SU-DHL-6 (cell line): ENCODE measurements at regions not wholly inside any gene's neighbourhood (a gene's known extent, or its start where the extent isn't known, plus 50 kb on each side); places are given as distances from the start of the nearest gene placed in this dataset.
"Not testable (repeated sequence)": the region's sequence is repeated elsewhere in the genome, so short reads cannot be mapped to it uniquely, and the experiment has no call there.

Experiments
- H2AFZ ChIP-seq: fragments of 200-600 bp; sonication (generic); 2 replicates; pipeline ENCODE4 v1.6.1; 2014; ENCODE audit warnings: low read depth, mild to moderate bottlenecking, moderate library complexity, mixed read lengths, antibody characterized with exemption, low read length; ENCODE audit not compliant: severe bottlenecking
- H3F3A ChIP-seq: fragments of 200-600 bp; shearing (Covaris generic); 2 replicates; pipeline ENCODE4 v1.6.0; 2016; ENCODE audit warnings: antibody characterized with exemption, mild to moderate bottlenecking; ENCODE audit not compliant: insufficient read depth
- H3K27ac ChIP-seq: fragments of 200-600 bp; sonication (generic); 2 replicates; pipeline ENCODE4 v1.5.1; 2016; ENCODE audit warnings: low read depth, mild to moderate bottlenecking, low read length, moderate library complexity, mixed read lengths
- H3K27me3 ChIP-seq: fragments of 200-600 bp; sonication (generic), shearing (Covaris generic); 2 replicates; pipeline ENCODE4 v1.6.0; 2014; ENCODE audit warnings: mild to moderate bottlenecking, low read length
- H3K36me3 ChIP-seq: fragments of 200-600 bp; sonication (generic); 2 replicates; pipeline ENCODE4 v1.6.1; 2014; ENCODE audit warnings: mild to moderate bottlenecking, low read length, mixed read lengths
- H3K4me2 ChIP-seq: fragments of 300-600, 200-600 bp; shearing (Covaris generic), sonication (generic); 2 replicates; pipeline ENCODE4 v1.6.0; 2014; ENCODE audit warnings: low read length, low read depth, mild to moderate bottlenecking; ENCODE audit not compliant: poor library complexity, severe bottlenecking
- H3K4me3 ChIP-seq: fragments of 200-600 bp; sonication (generic); 2 replicates; pipeline ENCODE4 v1.5.1; 2014; ENCODE audit warnings: antibody characterized with exemption, low read length, mild to moderate bottlenecking, mixed read lengths; ENCODE audit not compliant: insufficient read depth, poor library complexity, severe bottlenecking
- H3K79me2 ChIP-seq: fragments of 200-600 bp; sonication (generic); 2 replicates; pipeline ENCODE4 v1.6.1; 2014; ENCODE audit warnings: mild to moderate bottlenecking, low read length, moderate library complexity; ENCODE audit not compliant: insufficient read depth
- H3K9ac ChIP-seq: fragments of 200-600 bp; sonication (generic); 2 replicates; pipeline ENCODE4 v1.7.0; 2014; ENCODE audit warnings: mild to moderate bottlenecking, low read length
- H3K9me2 ChIP-seq: fragments of 200-600 bp; sonication (generic); replicated peaks from 2 replicates; pipeline ENCODE4 v1.6.1; 2014; ENCODE audit warnings: low read length; ENCODE audit not compliant: insufficient read depth
- H3K9me3 ChIP-seq: fragments of 200-600 bp; sonication (generic); 2 replicates; pipeline ENCODE4 v1.6.1; 2014; ENCODE audit warnings: low read length, mixed read lengths; ENCODE audit not compliant: insufficient read depth
- H4K20me1 ChIP-seq: fragments of 200-600 bp; sonication (generic); 2 replicates; pipeline ENCODE4 v1.6.1; 2014; ENCODE audit warnings: low read depth, mild to moderate bottlenecking, antibody characterized with exemption, low read length, moderate library complexity, mixed read lengths
- EZH2phosphoT487 ChIP-seq: fragments of 200-600 bp; sonication (generic), shearing (Covaris generic); conservative IDR thresholded peaks from 2 replicates; pipeline ENCODE4 v1.6.1; 2018; ENCODE audit warnings: mild to moderate bottlenecking, antibody characterized with exemption, low read length, moderate library complexity, mixed read lengths
- TF ChIP-seq, protein P1 (sequence below): fragments of 200-600 bp; sonication (generic); IDR thresholded peaks from one replicate; pipeline ENCODE4 v1.5.1; 2017; ENCODE audit warnings: antibody characterized with exemption, mild to moderate bottlenecking, low read length, moderate library complexity; ENCODE audit not compliant: insufficient read depth, poor library complexity, severe bottlenecking

GRCh38 chr1:47502746-47503370 lies 65.0 kb downstream of the FOXD2 start:
- no peak overlapping the region for H3K27ac ChIP-seq
- H3K9ac ChIP-seq, result no peak overlapping the region
- no peak overlapping the region for H2AFZ ChIP-seq
- H3K4me3 ChIP-seq, result no peak overlapping the region
- H3K9me3 ChIP-seq, result no peaks in the 10 kb centered on the region
- H3K9me2 ChIP-seq, result no peaks in the 10 kb centered on the region
- no peak overlapping the region for H3K4me2 ChIP-seq
- H3K27me3 ChIP-seq, result no peaks in the 10 kb centered on the region
- H4K20me1 ChIP-seq, result no peaks in the 10 kb centered on the region
- no peaks in the 10 kb centered on the region for H3K79me2 ChIP-seq
- no peak for TF ChIP-seq EZH2phosphoT487
- TF ChIP-seq, protein P1, sequence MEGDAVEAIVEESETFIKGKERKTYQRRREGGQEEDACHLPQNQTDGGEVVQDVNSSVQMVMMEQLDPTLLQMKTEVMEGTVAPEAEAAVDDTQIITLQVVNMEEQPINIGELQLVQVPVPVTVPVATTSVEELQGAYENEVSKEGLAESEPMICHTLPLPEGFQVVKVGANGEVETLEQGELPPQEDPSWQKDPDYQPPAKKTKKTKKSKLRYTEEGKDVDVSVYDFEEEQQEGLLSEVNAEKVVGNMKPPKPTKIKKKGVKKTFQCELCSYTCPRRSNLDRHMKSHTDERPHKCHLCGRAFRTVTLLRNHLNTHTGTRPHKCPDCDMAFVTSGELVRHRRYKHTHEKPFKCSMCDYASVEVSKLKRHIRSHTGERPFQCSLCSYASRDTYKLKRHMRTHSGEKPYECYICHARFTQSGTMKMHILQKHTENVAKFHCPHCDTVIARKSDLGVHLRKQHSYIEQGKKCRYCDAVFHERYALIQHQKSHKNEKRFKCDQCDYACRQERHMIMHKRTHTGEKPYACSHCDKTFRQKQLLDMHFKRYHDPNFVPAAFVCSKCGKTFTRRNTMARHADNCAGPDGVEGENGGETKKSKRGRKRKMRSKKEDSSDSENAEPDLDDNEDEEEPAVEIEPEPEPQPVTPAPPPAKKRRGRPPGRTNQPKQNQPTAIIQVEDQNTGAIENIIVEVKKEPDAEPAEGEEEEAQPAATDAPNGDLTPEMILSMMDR, result no peak
- H3K36me3 ChIP-seq, result no peaks in the 10 kb centered on the region
- H3F3A ChIP-seq, result no peaks in the 10 kb centered on the region

GRCh38 chr1:47504840-47505239 lies 67.0 kb downstream of the FOXD2 start:
- not testable (repeated sequence) for H4K20me1 ChIP-seq, H3K27me3 ChIP-seq, H3K4me2 ChIP-seq, H3K27ac ChIP-seq, H3K36me3 ChIP-seq, H3K9me2 ChIP-seq, H3K9me3 ChIP-seq, H3K9ac ChIP-seq, H3K79me2 ChIP-seq, H3K4me3 ChIP-seq, H2AFZ ChIP-seq, H3F3A ChIP-seq

- no peaks in the 10 kb centered on the region for H3F3A ChIP-seq
- H3K79me2 ChIP-seq, result no peaks in the 10 kb centered on the region
- no peaks in the 10 kb centered on the region for H3K9me2 ChIP-seq
- H3K27me3 ChIP-seq, result no peaks in the 10 kb centered on the region
- no peak overlapping the region for H2AFZ ChIP-seq
- H3K27ac ChIP-seq, result no peak overlapping the region
- no peak overlapping the region for H3K4me2 ChIP-seq
- no peak for TF ChIP-seq EZH2phosphoT487
- TF ChIP-seq, protein P1, result no peak
- H3K9ac ChIP-seq, result no peak overlapping the region
- no peaks in the 10 kb centered on the region for H3K36me3 ChIP-seq
- no peaks in the 10 kb centered on the region for H4K20me1 ChIP-seq
- H3K9me3 ChIP-seq, result no peaks in the 10 kb centered on the region
- H3K4me3 ChIP-seq, result no peak overlapping the region
Measured at GRCh38 chr1:47505267-47505666, 67.4 kb downstream of the FOXD2 start.

DNA sequence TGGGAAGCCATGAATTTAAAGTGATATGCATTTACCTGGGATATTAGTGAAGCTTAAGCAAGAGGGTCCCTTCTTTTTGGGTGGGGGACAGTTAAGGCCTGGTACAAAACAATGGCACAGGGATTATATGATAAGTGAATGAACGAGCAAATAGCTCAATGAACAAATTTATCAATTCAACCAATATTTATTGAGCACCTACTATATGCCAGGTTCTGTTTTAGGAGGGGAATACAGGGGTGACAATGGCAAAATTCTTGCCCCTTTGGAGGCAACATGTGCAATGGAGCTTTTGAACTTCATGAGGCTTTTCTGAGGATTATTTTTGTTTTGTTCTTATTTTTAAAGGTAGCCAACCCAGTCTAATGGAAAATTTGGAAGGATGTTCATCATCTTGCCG lies 68.2 kb downstream of the FOXD2 start:
- no peak for TF ChIP-seq EZH2phosphoT487
- TF ChIP-seq, protein P1, result no peak
- no peaks in the 10 kb centered on the region for H3K36me3 ChIP-seq

More for the DNA sequence above, 68.2 kb downstream of the FOXD2 start:
- Histone ChIP-seq H3K27ac (no peak overlapping the region), H3K4me3 (no peak overlapping the region), H3K9me3 (no peaks in the 10 kb centered on the region), H3K79me2 (no peaks in the 10 kb centered on the region), H4K20me1 (no peaks in the 10 kb centered on the region), H2AFZ (no peak overlapping the region), H3K9me2 (no peaks in the 10 kb centered on the region), H3K9ac (no peak overlapping the region), H3F3A (no peaks in the 10 kb centered on the region), H3K4me2 (no peak overlapping the region), H3K27me3 (no peaks in the 10 kb centered on the region)
